NCI-H1417 (cell line): ENCODE measurements at regions not wholly inside any gene's neighbourhood (a gene's known extent, or its start where the extent isn't known, plus 50 kb on each side); places are given as distances from the start of the nearest gene placed in this dataset.

Experiments used
- DNase-seq, 3 experiments: peaks; one replicate each; lab custom pipeline; 2025; lab: John Stamatoyannopoulos, UW

GRCh38 chr6:145475794-145476396 lies 259.4 kb downstream of the EPM2A start:
- no peak for DNase-seq

- DNase-seq, result no peak
Observed at GRCh38 chr6:145480024-145480423, 255.3 kb downstream of the EPM2A start.

- peak in 1 of 3 experiments; percentile 14 for DNase-seq
Observed at GRCh38 chr6:145483191-145483996, 251.9 kb downstream of the EPM2A start.

- DNase-seq, result no peak
Observed at GRCh38 chr6:145485288-145485687, 250.0 kb downstream of the EPM2A start.

GRCh38 chr6:145486306-145486705 lies 249.0 kb downstream of the EPM2A start:
- DNase-seq, result no peak

GRCh38 chr6:145489583-145489982 lies 245.7 kb downstream of the EPM2A start:
- no peak for DNase-seq

- DNase-seq, result no peak
Observed at GRCh38 chr6:145490068-145490467, 245.3 kb downstream of the EPM2A start.

GRCh38 chr6:145491126-145491525 lies 244.2 kb downstream of the EPM2A start:
- no peak for DNase-seq

GRCh38 chr6:145497006-145497405 lies 238.3 kb downstream of the EPM2A start:
- no peak for DNase-seq

- no peak for DNase-seq
Observed at GRCh38 chr6:145498425-145498824, 236.9 kb downstream of the EPM2A start.

- peak; percentile 49 to 83 (median 52) for DNase-seq
Observed at GRCh38 chr6:145502416-145502815, 232.9 kb downstream of the EPM2A start.

GRCh38 chr6:145506136-145506535 lies 229.2 kb downstream of the EPM2A start:
- DNase-seq, result no peak

GRCh38 chr6:145506565-145506964 lies 228.8 kb downstream of the EPM2A start:
- no peak for DNase-seq

- no peak for DNase-seq
Observed at GRCh38 chr6:145507239-145507638, 228.1 kb downstream of the EPM2A start.

GRCh38 chr6:145508107-145508506 lies 227.2 kb downstream of the EPM2A start:
- DNase-seq, result no peak

GRCh38 chr6:145517492-145517891 lies 217.8 kb downstream of the EPM2A start:
- DNase-seq, result peak in 1 of 3 experiments; percentile 19

GRCh38 chr6:145525038-145525437 lies 210.3 kb downstream of the EPM2A start:
- DNase-seq, result no peak

- peak in 1 of 3 experiments; percentile 10 for DNase-seq
Observed at GRCh38 chr6:145529582-145529981, 205.7 kb downstream of the EPM2A start.

GRCh38 chr6:145530454-145530853 lies 204.9 kb downstream of the EPM2A start:
- no peak for DNase-seq

- peak in 1 of 3 experiments; percentile 31 for DNase-seq
Observed at GRCh38 chr6:145531032-145531431, 204.3 kb downstream of the EPM2A start.

- no peak for DNase-seq
Observed at GRCh38 chr6:145531822-145532221, 203.5 kb downstream of the EPM2A start.

- DNase-seq, result no peak
Observed at GRCh38 chr6:145532361-145532760, 203.0 kb downstream of the EPM2A start.

- peak in 2 of 3 experiments; percentile 40 to 79 for DNase-seq
Observed at GRCh38 chr6:145534989-145535388, 200.3 kb downstream of the EPM2A start.
